ENCODE measurements at regions not wholly inside any gene's neighbourhood (a gene's known extent, or its start where the extent isn't known, plus 50 kb on each side); places are given as distances from the start of the nearest gene placed in this dataset.

GRCh38 chr18:28916456-28916855 is 739.5 kb upstream of the CDH2 start:
- Histone ChIP-seq H3K4me3 (replicated peaks in 1 of 3) (no peak overlapping the region), H3K4me1 (no peaks in the 10 kb centered on the region), H3K27ac (no peak overlapping the region), H3K27me3 (no peaks in the 10 kb centered on the region), H3K9me3 (no peaks in the 10 kb centered on the region), H3K36me3 (no peaks in the 10 kb centered on the region)
- no peak for DNase-seq
- no peak for TF ChIP-seq CTCF (IDR thresholded peaks at IDR 0.05)
- no peak for TF ChIP-seq POLR2A (IDR thresholded peaks at IDR 0.05)
- intact Hi-C loops (cut with DNase I): no loop called here

GRCh38 chr18:28905509-28905908 is 728.6 kb upstream of the CDH2 start:
- H3K9me3 ChIP-seq: no peaks in the 10 kb centered on the region
- no peaks in the 10 kb centered on the region for H3K36me3 ChIP-seq
- TF ChIP-seq CTCF (IDR thresholded peaks at IDR 0.05) (no peak), POLR2A (IDR thresholded peaks at IDR 0.05) (no peak)
- H3K27ac ChIP-seq: no peak overlapping the region
- H3K4me3 ChIP-seq (replicated peaks in 1 of 3): no peak overlapping the region
- DNase-seq: no peak
- no peaks in the 10 kb centered on the region for H3K27me3 ChIP-seq
- 67 to 68% methylated on average over 1 of the region's 1 CpG for WGBS, 2 donors
- intact Hi-C loops (cut with DNase I): no loop called here
- H3K4me1 ChIP-seq: peaks cover 0 to 6% of the 10 kb centered on the region in 2 donors

- intact Hi-C loops (cut with DNase I): no loop called here
- no peaks in the 10 kb centered on the region for H3K27me3 ChIP-seq
- H3K4me3 ChIP-seq (replicated peaks in 1 of 3): no peak overlapping the region
- no peaks in the 10 kb centered on the region for H3K9me3 ChIP-seq
- no peak for TF ChIP-seq CTCF (IDR thresholded peaks at IDR 0.05)
- no peaks in the 10 kb centered on the region for H3K36me3 ChIP-seq
- H3K4me1 ChIP-seq: peaks cover 0 to 6% of the 10 kb centered on the region in 2 donors
- 77 to 100% methylated on average over 1 of the region's 1 CpG for WGBS, 2 donors
- no peak overlapping the region for H3K27ac ChIP-seq
- DNase-seq: no peak
Observed at GRCh38 chr18:28904789-28905364, 727.9 kb upstream of the CDH2 start.

- 93 to 100% methylated on average over 1 of the region's 1 CpG for WGBS, 2 donors
- no peak for DNase-seq
- no peak overlapping the region for H3K4me3 ChIP-seq (replicated peaks in 1 of 3)
Observed at GRCh38 chr18:28903306-28903705, 726.4 kb upstream of the CDH2 start.

GRCh38 chr18:28890791-28891190 is 713.9 kb upstream of the CDH2 start:
- intact Hi-C loops (cut with DNase I): no loop called here
- Histone ChIP-seq H3K4me1 (no peaks in the 10 kb centered on the region), H3K9me3 (no peaks in the 10 kb centered on the region), H3K27ac (no peak overlapping the region), H3K36me3 (no peaks in the 10 kb centered on the region), H3K27me3 (no peaks in the 10 kb centered on the region), H3K4me3 (replicated peaks in 1 of 3) (no peak overlapping the region)
- TF ChIP-seq POLR2A (IDR thresholded peaks at IDR 0.05): no peak
- TF ChIP-seq CTCF (IDR thresholded peaks at IDR 0.05): no peak
- WGBS, 2 donors: 75 to 79% methylated on average over 3 of the region's 3 CpGs
- DNase-seq: no peak

More at GRCh38 chr18:28903306-28903705, 726.4 kb upstream of the CDH2 start:
- H3K27me3 ChIP-seq: no peaks in the 10 kb centered on the region
- no peaks in the 10 kb centered on the region for H3K36me3 ChIP-seq
- no peak overlapping the region for H3K27ac ChIP-seq
- no peaks in the 10 kb centered on the region for H3K9me3 ChIP-seq
- H3K4me1 ChIP-seq: peaks cover 0 to 6% of the 10 kb centered on the region in 2 donors
- intact Hi-C loops (cut with DNase I): no loop called here
- TF ChIP-seq CTCF (IDR thresholded peaks at IDR 0.05): no peak
- no peak for TF ChIP-seq POLR2A (IDR thresholded peaks at IDR 0.05)
